ENCODE measurements at regions not wholly inside any gene's neighbourhood (a gene's known extent, or its start where the extent isn't known, plus 50 kb on each side); places are given as distances from the start of the nearest gene placed in this dataset.

DNA sequence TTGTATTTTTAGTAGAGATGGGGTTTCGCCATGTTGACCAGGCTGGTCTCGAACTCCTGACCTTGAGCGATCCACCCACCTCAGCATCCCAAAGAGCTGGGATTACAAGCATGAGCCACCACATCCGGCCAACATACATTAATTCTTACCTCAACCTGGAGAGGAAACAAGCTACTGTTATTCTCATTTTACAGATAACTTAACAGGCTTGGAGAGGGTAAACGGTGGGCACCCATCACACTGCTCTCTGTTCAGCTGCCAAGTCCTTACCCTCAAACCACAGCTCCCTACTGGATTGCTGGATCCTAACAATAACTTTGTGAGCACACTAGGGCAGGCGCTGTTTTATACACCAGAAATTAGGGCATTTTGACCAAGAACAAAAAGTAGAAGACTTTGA, 93.6 kb upstream of the BARHL2 start:
- peak overlapping the region; percentile 26; the same call in 1 of the 2 replicates for H3K27ac ChIP-seq
- TF ChIP-seq, protein P1, sequence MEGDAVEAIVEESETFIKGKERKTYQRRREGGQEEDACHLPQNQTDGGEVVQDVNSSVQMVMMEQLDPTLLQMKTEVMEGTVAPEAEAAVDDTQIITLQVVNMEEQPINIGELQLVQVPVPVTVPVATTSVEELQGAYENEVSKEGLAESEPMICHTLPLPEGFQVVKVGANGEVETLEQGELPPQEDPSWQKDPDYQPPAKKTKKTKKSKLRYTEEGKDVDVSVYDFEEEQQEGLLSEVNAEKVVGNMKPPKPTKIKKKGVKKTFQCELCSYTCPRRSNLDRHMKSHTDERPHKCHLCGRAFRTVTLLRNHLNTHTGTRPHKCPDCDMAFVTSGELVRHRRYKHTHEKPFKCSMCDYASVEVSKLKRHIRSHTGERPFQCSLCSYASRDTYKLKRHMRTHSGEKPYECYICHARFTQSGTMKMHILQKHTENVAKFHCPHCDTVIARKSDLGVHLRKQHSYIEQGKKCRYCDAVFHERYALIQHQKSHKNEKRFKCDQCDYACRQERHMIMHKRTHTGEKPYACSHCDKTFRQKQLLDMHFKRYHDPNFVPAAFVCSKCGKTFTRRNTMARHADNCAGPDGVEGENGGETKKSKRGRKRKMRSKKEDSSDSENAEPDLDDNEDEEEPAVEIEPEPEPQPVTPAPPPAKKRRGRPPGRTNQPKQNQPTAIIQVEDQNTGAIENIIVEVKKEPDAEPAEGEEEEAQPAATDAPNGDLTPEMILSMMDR (conservative IDR thresholded peaks at IDR 0.05), result no peak

DNA sequence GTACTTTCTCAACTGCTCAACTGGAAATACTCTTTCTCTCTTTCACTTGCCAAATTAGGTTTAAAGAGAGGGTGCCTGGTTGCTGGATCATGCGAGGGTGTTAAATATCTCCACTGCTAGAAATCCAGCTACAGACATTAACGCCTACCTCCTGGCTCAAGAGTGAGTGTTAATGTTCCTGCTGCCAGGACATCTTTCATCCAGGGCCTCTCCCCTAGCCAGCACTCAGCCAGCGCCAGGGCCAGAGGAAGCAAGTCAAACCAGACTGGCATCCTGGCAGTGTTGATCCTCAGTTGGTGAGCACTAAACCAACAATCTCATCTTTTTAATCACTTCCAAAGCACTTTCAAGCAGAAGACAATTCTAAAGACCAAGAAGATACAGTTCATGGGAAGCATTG, 92.9 kb upstream of the BARHL2 start:
- TF ChIP-seq, protein P1 (conservative IDR thresholded peaks at IDR 0.05), result no peak
- H3K27ac ChIP-seq, result peak overlapping the region; percentile 26; the same call in 1 of the 2 replicates

DNA sequence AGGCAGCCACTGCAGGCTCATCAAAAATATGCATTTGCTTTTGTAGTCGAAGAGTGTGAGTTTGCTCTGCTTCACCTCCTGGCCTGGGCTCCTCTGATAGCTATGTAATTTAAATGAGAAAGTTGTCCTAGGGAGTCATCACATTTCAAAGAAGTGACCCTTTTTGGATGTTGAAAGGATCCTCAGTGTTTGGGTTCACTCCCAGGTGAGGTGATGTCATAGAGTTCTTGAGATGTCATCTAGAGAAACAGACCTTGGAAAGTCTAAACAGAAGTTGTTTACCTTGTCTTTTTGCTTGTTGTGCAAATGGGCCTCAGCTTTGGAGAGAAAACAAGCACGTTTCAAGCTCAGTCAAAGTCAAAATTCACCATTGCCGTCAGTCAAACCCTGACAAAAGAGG, 92.0 kb upstream of the BARHL2 start:
- no peak overlapping the region for H3K27ac ChIP-seq
- TF ChIP-seq, protein P1 (conservative IDR thresholded peaks at IDR 0.05), result no peak

DNA sequence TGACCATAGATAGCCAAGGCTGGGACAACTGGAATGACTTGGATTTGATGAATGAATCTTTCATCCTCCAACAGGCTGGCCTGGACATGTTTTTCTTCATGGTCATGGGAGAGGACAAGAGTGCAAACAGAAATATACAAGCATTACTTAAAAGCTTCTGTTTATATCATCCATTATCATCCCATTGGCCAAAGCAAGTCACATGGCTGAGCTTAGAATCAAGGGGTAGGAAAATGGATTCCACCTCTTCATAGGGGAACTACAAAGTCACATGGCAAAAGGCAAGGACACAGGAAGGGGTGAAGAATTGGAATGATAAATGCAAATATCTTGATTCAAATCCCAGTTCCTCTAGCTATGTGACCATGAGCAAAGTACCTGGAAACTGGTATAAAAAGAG, 90.2 kb upstream of the BARHL2 start:
- TF ChIP-seq, protein P1 (conservative IDR thresholded peaks at IDR 0.05), result no peak
- H3K27ac ChIP-seq, result no peak overlapping the region

DNA sequence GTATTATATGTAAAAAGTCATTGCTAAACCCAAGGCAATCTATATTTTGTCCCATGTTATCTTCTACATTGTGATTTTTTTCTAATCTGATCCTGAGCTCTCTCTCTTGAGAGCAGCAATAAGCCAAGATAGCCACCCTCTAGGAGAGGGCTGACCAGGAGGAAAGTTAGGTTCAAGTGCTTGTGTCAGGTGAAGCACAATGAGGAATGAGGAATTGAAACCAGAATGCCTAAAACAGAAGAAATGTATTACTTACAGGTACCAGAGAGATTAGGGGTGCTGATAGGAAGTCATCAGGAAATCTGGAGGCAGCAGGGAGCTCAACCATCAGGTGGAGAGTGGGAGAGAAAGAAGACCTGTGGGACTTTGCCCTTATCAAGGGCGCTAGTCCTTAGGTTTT, 85.5 kb upstream of the BARHL2 start:
- TF ChIP-seq, protein P1 (conservative IDR thresholded peaks at IDR 0.05), result no peak
- no peak overlapping the region for H3K27ac ChIP-seq

DNA sequence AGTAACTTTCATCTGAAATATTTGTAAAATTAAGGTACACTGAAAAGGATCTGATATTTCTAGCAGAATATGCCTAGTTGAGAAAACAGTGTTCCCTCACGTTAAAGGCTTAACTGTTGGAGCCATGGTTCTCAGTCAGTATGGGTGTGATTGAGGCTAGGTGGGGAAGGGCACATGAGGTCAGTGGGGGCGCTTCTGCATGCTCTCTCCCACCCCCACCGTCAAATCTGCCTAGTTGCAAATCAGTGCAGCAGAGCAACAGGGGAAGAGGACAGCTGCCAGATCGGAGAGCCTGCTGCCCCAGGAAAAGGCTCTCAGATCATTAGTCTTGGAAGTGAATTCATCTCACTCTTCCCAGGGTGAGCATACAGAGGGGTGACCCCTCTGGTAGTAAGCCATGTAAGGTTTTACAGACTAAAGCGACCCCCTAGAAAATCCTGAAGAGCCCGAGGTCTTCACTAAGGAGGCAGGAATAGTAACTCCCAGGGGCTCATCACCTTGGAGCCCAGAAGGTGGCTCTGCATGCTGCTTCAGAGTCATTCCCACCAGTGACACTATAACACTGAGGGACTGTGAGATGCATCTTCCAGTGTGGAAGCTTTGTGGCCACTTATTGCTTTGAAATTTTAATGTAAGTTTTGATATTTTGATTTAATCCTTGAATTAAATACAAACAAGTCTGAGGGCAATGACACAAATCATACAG, 83.1 kb upstream of the BARHL2 start:
- TF ChIP-seq, protein P1 (conservative IDR thresholded peaks at IDR 0.05), result 0 out of 2 replicates have a peak, but pooled peaks have one; percentile 23
- no peak overlapping the region for H3K27ac ChIP-seq

DNA sequence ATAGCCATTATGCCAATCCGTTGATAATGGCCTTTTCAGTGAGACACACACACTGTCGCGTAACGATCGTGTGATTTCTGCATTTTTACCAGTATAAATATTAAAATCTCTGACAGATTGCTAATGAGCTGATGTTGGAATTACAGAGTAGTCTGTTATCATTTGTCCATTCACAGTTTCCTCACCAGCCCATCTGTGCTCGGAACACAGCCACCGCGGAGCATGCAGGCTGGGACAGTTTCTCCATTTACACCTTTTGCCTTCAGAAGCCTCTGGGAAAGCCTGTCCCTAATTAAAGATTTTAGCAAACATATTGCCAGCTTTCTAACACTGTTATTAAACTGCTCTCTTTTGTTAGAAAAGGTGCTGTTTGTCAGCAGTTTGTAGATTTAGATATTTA, 82.2 kb upstream of the BARHL2 start:
- no peak overlapping the region for H3K27ac ChIP-seq
- TF ChIP-seq, protein P1 (conservative IDR thresholded peaks at IDR 0.05), result no peak

All from VCaP (cell line).